Lung (tissue), 11 donors: ENCODE measurements at regions not wholly inside any gene's neighbourhood (a gene's known extent, or its start where the extent isn't known, plus 50 kb on each side); places are given as distances from the start of the nearest gene placed in this dataset.

Source experiments
- ATAC-seq: fragments of 200-7000 bp; cut with Tn5 transposase; one replicate; pipeline ENCODE4 v1.9.1; 2020; ENCODE audit warnings: moderate number of reproducible peaks; ENCODE audit not compliant: insufficient read depth, low FRiP score
- DNase-seq, 3 donors: peaks; one replicate each; pipeline ENCODE4 v3.0.0-alpha.2; 2013 to 2017
- H3K27ac ChIP-seq, 2 donors: one replicate each; pipeline ENCODE4 v1.5.1; 2013; ENCODE audit warnings: mild to moderate bottlenecking in 2 of 2, moderate library complexity in 2 of 2, control low read depth in 1 of 2, inconsistent platforms in 1 of 2, low read depth in 1 of 2, low read length in 1 of 2
- H3K27me3 ChIP-seq, 3 donors: one replicate each; pipeline ENCODE4 v1.5.1; 2013; ENCODE audit warnings: low read length in 2 of 3; ENCODE audit not compliant: control insufficient read depth in 3 of 3, insufficient read depth in 3 of 3
- H3K36me3 ChIP-seq, 4 donors: one replicate each; pipeline ENCODE4 v1.5.1; 2013; ENCODE audit warnings: low read length in 4 of 4, mild to moderate bottlenecking in 1 of 4, moderate library complexity in 1 of 4; ENCODE audit not compliant: control insufficient read depth in 4 of 4, insufficient read depth in 4 of 4
- H3K4me1 ChIP-seq, 5 donors: one replicate each; pipeline ENCODE4 v1.5.1; 2013; ENCODE audit warnings: low read length in 5 of 5, mild to moderate bottlenecking in 2 of 5, moderate library complexity in 1 of 5; ENCODE audit not compliant: control insufficient read depth in 5 of 5, insufficient read depth in 5 of 5
- H3K4me3 ChIP-seq: one replicate; pipeline ENCODE4 v1.5.1; 2013; ENCODE audit warnings: mild to moderate bottlenecking, control low read depth, moderate library complexity
- H3K9ac ChIP-seq, 2 donors: one replicate each; pipeline ENCODE4 v1.5.1; 2013; ENCODE audit warnings: low read length in 2 of 2, control low read depth in 1 of 2; ENCODE audit not compliant: insufficient read depth in 1 of 2
- H3K9me3 ChIP-seq, 4 donors: one replicate each; pipeline ENCODE4 v1.5.1; 2013; ENCODE audit warnings: low read length in 3 of 4, mild to moderate bottlenecking in 1 of 4, moderate library complexity in 1 of 4; ENCODE audit not compliant: control insufficient read depth in 4 of 4, insufficient read depth in 3 of 4
- CTCF ChIP-seq: IDR thresholded peaks from 2 replicates; pipeline ENCODE4 v1.5.1; 2012; ENCODE audit warnings: mild to moderate bottlenecking; ENCODE audit errors: control extremely low read depth, extremely low read depth
- WGBS, 2 donors: extraction: QIAGEN DNeasy Blood & Tissue Kit; methylation state at CpG; one replicate each; pipeline ENCODE4 v1.1.7; 2013; 5-methylcytosine and 5-hydroxymethylcytosine counted together
- donor health status: control.
- donor health status: control.
- donor health status: Bipolar disorder and iron deficiency.
- donor health status: healthy.
- donor health status: DM: yes; HTN: yes; CAD: no.

GRCh38 chr2:176447616-176448015, 178.4 kb downstream of the MTX2 start:
- no peak overlapping the region for H3K4me3 ChIP-seq
- no peak overlapping the region for H3K27ac ChIP-seq
- H3K36me3 ChIP-seq = no peaks in the 10 kb centered on the region
- no peak for ATAC-seq
- H3K4me1 ChIP-seq = peaks cover 0 to 5% (median 0%) of the 10 kb centered on the region in 5 donors
- TF ChIP-seq CTCF = no peak
- H3K9me3 ChIP-seq = no peaks in the 10 kb centered on the region
- DNase-seq = no peak
- WGBS, 2 donors = 83 to 95% methylated on average over 1 of the region's 1 CpG
- H3K9ac ChIP-seq = no peak overlapping the region
- H3K27me3 ChIP-seq = peaks cover 0 to 5% (median 0%) of the 10 kb centered on the region in 3 donors

- H3K27ac ChIP-seq = no peak overlapping the region
- no peak overlapping the region for H3K4me3 ChIP-seq
- H3K9ac ChIP-seq = no peak overlapping the region
- H3K9me3 ChIP-seq = no peaks in the 10 kb centered on the region
- H3K36me3 ChIP-seq = no peaks in the 10 kb centered on the region
- peaks cover 0 to 5% (median 0%) of the 10 kb centered on the region in 3 donors for H3K27me3 ChIP-seq
- 74 to 87% methylated on average over 3 of the region's 3 CpGs for WGBS, 2 donors
- H3K4me1 ChIP-seq = peaks cover 0 to 9% (median 0%) of the 10 kb centered on the region in 5 donors
- DNase-seq (no peak), ATAC-seq (no peak)
- TF ChIP-seq CTCF = no peak
Measured at GRCh38 chr2:176449852-176450251, 180.6 kb downstream of the MTX2 start.

- Histone ChIP-seq H3K4me1 (peaks cover 0 to 9% (median 0%) of the 10 kb centered on the region in 5 donors), H3K27me3 (peaks cover 0 to 5% (median 3%) of the 10 kb centered on the region in 3 donors), H3K9me3 (no peaks in the 10 kb centered on the region), H3K36me3 (no peaks in the 10 kb centered on the region), H3K9ac (no peak overlapping the region), H3K27ac (no peak overlapping the region), H3K4me3 (no peak overlapping the region)
- TF ChIP-seq CTCF = no peak
- WGBS, 2 donors = 90 to 92% methylated on average over 2 of the region's 2 CpGs
- DNase-seq (no peak), ATAC-seq (no peak)
Measured at GRCh38 chr2:176453784-176454183, 184.5 kb downstream of the MTX2 start.
